HCT116 (cell line): ENCODE measurements at regions not wholly inside any gene's neighbourhood (a gene's known extent, or its start where the extent isn't known, plus 50 kb on each side); places are given as distances from the start of the nearest gene placed in this dataset.
A peak's percentile ranks its signal among the peaks of the same experiment; 100 is the strongest.

Experiments used
- ATAC-seq: fragments of 200-7000 bp; cut with Tn5 transposase; 2 replicates; pipeline ENCODE4 v1.9.1; 2020; ENCODE audit warnings: mild to moderate bottlenecking, moderate library complexity
- BruUV-seq: library from RNA; stranded (reverse); fragments of 400-500 nt; replicated peaks from 2 replicates; lab custom pipeline; 2021; lab: Mats Ljungman, UMichigan
- CTCF ChIA-PET: fragments of 300-600 bp; sonication (Branson Sonifier 250); formaldehyde crosslinking; loops from one replicate; lab custom pipeline; 2021; ENCODE audit warnings: antibody characterized with exemption; lab: Charles Lee
- POLR2A ChIA-PET: fragments of 300-600, 350-600 bp; sonication (Branson Sonifier 250); formaldehyde crosslinking; loops from one replicate; lab custom pipeline; 2021; ENCODE audit warnings: antibody characterized with exemption; lab: Charles Lee
- RAD21 ChIA-PET, 2 experiments: fragments of 300-600 bp; sonication (Branson Sonifier 250); formaldehyde crosslinking; loops; one replicate each; lab custom pipeline; 2023; ENCODE audit warnings: low total read pairs in 2 of 2; ENCODE audit not compliant: uncharacterized antibody in 2 of 2, unreplicated experiment in 2 of 2, low non-redundant PET in 1 of 2; lab: Charles Lee
- DNase-seq: peaks from one replicate; pipeline ENCODE4 v3.0.0-alpha.2; 2010; ENCODE audit warnings: low read depth, low spot score
- H2AFZ ChIP-seq: fragments of 200-600 bp; shearing (Covaris generic), sonication (generic); 2 replicates; pipeline ENCODE4 v1.6.1; 2017; ENCODE audit warnings: low read depth, mixed run types, mixed read lengths, antibody characterized with exemption, low read length; ENCODE audit not compliant: poor library complexity, severe bottlenecking
- H3K27ac ChIP-seq: 2 replicates; pipeline ENCODE4 v1.5.1; 2012; ENCODE audit warnings: low read depth, low read length
- H3K27me3 ChIP-seq: fragments of 200-600 bp; sonication (generic); 2 replicates; pipeline ENCODE4 v1.6.1; 2016; ENCODE audit warnings: mixed run types, low read length, mixed read lengths; ENCODE audit not compliant: insufficient read depth
- H3K36me3 ChIP-seq, 2 experiments: fragments of 200-500 bp in 1 of 2; fragments of 200-600 bp in 1 of 2; sonication (Bioruptor generic) in 1 of 2; sonication (generic) in 1 of 2; 2 replicates each; pipeline versions ENCODE4 v1.5.1 to v1.6.1; 2014 to 2016; ENCODE audit warnings: low read length in 2 of 2, inconsistent platforms in 1 of 2, mixed read lengths in 1 of 2, mixed run types in 1 of 2; ENCODE audit not compliant: insufficient read depth in 2 of 2, control insufficient read depth in 1 of 2
- H3K4me1 ChIP-seq, 2 experiments: fragments of 200-600 bp in 1 of 2; sonication (generic) in 1 of 2; 2 replicates each; pipeline versions ENCODE4 v1.5.1 to v1.6.1; 2012 to 2017; ENCODE audit warnings: low read length in 2 of 2, inconsistent platforms in 1 of 2, mild to moderate bottlenecking in 1 of 2, mixed read lengths in 1 of 2, mixed run types in 1 of 2, moderate library complexity in 1 of 2; ENCODE audit not compliant: insufficient read depth in 2 of 2, control insufficient read depth in 1 of 2
- H3K4me2 ChIP-seq: fragments of 200-600 bp; sonication (generic); 2 replicates; pipeline ENCODE4 v1.6.1; 2017; ENCODE audit warnings: mixed run types, low read length, mixed read lengths
- H3K4me3 ChIP-seq, 2 experiments: fragments of 200-600 bp in 1 of 2; sonication (generic) in 1 of 2; replicated peaks in 1 of 2; 2 replicates each; pipeline ENCODE4 v1.5.1; 2011 to 2016; ENCODE audit warnings: low read length in 2 of 2, control low read depth in 1 of 2, low read depth in 1 of 2, mild to moderate bottlenecking in 1 of 2, mixed read lengths in 1 of 2, mixed run types in 1 of 2
- H3K79me2 ChIP-seq: fragments of 200-600 bp; sonication (generic); 2 replicates; pipeline ENCODE4 v1.6.1; 2017; ENCODE audit warnings: mild to moderate bottlenecking, mixed run types, low read length, moderate library complexity, mixed read lengths; ENCODE audit not compliant: insufficient read depth
- H3K9ac ChIP-seq: fragments of 200-600 bp; sonication (generic); 2 replicates; pipeline ENCODE4 v1.6.1; 2016; ENCODE audit warnings: low read length, mixed read lengths
- H3K9me2 ChIP-seq: fragments of 200-600 bp; sonication (generic), shearing (Covaris generic); 2 replicates; pipeline ENCODE4 v1.6.1; 2017; ENCODE audit warnings: mixed run types, mild to moderate bottlenecking, moderate library complexity; ENCODE audit not compliant: insufficient read depth
- H3K9me3 ChIP-seq, 2 experiments: fragments of 200-500 bp in 1 of 2; fragments of 200-600 bp in 1 of 2; sonication (Bioruptor generic) in 1 of 2; sonication (generic) in 1 of 2; 2 replicates each; pipeline ENCODE4 v1.6.1; 2014 to 2017; ENCODE audit warnings: low read length in 2 of 2, mixed read lengths in 2 of 2, inconsistent platforms in 1 of 2, low read depth in 1 of 2, mild to moderate bottlenecking in 1 of 2, mixed run types in 1 of 2, moderate library complexity in 1 of 2; ENCODE audit not compliant: control insufficient read depth in 1 of 2, insufficient read depth in 1 of 2
- H4K20me1 ChIP-seq: fragments of 200-600 bp; sonication (generic), shearing (Covaris generic); 2 replicates; pipeline ENCODE4 v1.6.1; 2017; ENCODE audit warnings: mixed run types, mild to moderate bottlenecking, moderate library complexity; ENCODE audit not compliant: insufficient read depth
- CBX3 ChIP-seq: IDR thresholded peaks from 2 replicates; pipeline ENCODE4 v1.6.1; 2012; ENCODE audit warnings: low read depth
- RAD21 ChIP-seq: IDR thresholded peaks from 2 replicates; pipeline ENCODE4 v1.6.1; 2012; ENCODE audit warnings: low read depth, mild to moderate bottlenecking
- YY1 ChIP-seq: IDR thresholded peaks from 2 replicates; pipeline ENCODE4 v1.6.1; 2011; ENCODE audit warnings: low read length, low read depth, moderate library complexity, mild to moderate bottlenecking; ENCODE audit not compliant: insufficient replicate concordance; ENCODE audit errors: extremely low read depth
- ZFX ChIP-seq: fragments of 450-650 bp; IDR thresholded peaks from 2 replicates; pipeline ENCODE4 v1.6.1; 2017
- intact Hi-C: fragments of 100-400 bp; cut with micrococcal nuclease; formaldehyde crosslinking; loops from 2 replicates; pipeline ENCODE4 v1.10.0; 2022
- TF ChIP-seq, protein P1 (sequence below): IDR thresholded peaks from 2 replicates; pipeline ENCODE4 v1.6.1; 2012
- TF ChIP-seq, protein P2 (sequence below): IDR thresholded peaks from 2 replicates; pipeline ENCODE4 v1.6.1; 2011; ENCODE audit warnings: mild to moderate bottlenecking, low read length, moderate library complexity; ENCODE audit not compliant: insufficient replicate concordance; ENCODE audit errors: extremely low read depth
- TF ChIP-seq, protein P3 (sequence below), 3 experiments: fragments of 200-600 bp in 1 of 3; sonication (generic) in 1 of 3; IDR thresholded peaks in 2 of 3; conservative IDR thresholded peaks in 1 of 3; 2 replicates each; pipeline ENCODE4 v1.5.1; 2012 to 2017; ENCODE audit warnings: low read depth in 2 of 3, low read length in 2 of 3, antibody characterized with exemption in 1 of 3, borderline replicate concordance in 1 of 3, control low read depth in 1 of 3, mild to moderate bottlenecking in 1 of 3, mixed read lengths in 1 of 3, mixed run types in 1 of 3, moderate library complexity in 1 of 3; ENCODE audit not compliant: insufficient read depth in 1 of 3

DNA sequence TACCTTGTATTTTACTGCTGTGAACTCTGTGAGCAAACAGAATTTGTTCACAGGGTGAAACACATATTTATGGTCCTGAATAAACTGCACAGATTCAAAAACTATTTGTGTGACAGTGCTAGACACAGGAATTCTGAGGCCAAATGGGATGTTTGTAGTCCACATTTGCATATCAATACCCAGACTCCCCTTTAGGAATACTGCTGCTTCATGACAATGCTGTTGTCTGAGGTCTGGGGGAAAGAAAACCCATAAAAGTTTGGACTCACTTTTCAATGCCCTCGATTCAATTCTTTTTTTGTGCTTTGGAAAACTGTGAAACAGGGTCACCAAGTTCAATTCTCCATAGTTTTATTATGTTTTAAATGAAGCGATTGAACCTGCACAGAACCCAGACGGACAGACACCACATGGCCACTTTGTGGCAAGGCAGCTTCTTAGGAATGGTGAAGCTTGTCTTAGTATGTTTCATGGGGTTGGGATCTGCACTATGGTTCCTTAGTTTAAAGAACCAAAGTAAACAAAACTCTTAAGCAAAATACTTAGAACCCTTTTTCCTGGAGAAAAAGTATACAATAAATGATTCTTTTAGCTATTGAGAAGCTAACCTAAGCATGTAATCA, 92.3 kb upstream of the MAD2L1 start:
- BruUV-seq: no TSS peak
- no peaks in the 10 kb centered on the region for H3K27me3 ChIP-seq
- no peaks in the 10 kb centered on the region for H3K9me2 ChIP-seq
- no peaks in the 10 kb centered on the region for H4K20me1 ChIP-seq
- H3K27ac ChIP-seq: no peak overlapping the region
- H3K79me2 ChIP-seq: no peaks in the 10 kb centered on the region
- DNase-seq: no peak
- no peak overlapping the region for H3K4me2 ChIP-seq
- H3K9ac ChIP-seq: no peak overlapping the region
- no peak for TF ChIP-seq ZFX
- TF ChIP-seq, protein P1, sequence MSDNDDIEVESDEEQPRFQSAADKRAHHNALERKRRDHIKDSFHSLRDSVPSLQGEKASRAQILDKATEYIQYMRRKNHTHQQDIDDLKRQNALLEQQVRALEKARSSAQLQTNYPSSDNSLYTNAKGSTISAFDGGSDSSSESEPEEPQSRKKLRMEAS: no peak
- TF ChIP-seq, protein P2, sequence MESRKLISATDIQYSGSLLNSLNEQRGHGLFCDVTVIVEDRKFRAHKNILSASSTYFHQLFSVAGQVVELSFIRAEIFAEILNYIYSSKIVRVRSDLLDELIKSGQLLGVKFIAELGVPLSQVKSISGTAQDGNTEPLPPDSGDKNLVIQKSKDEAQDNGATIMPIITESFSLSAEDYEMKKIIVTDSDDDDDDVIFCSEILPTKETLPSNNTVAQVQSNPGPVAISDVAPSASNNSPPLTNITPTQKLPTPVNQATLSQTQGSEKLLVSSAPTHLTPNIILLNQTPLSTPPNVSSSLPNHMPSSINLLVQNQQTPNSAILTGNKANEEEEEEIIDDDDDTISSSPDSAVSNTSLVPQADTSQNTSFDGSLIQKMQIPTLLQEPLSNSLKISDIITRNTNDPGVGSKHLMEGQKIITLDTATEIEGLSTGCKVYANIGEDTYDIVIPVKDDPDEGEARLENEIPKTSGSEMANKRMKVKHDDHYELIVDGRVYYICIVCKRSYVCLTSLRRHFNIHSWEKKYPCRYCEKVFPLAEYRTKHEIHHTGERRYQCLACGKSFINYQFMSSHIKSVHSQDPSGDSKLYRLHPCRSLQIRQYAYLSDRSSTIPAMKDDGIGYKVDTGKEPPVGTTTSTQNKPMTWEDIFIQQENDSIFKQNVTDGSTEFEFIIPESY: no peak
- no peak for TF ChIP-seq YY1
- TF ChIP-seq, all 23 proteins: peak for 0
- no peak overlapping the region for H2AFZ ChIP-seq
- POLR2A ChIA-PET: no interaction called here
- intact Hi-C loops: loop anchor here (5.0 to 10.0 kb wide), 3 partner anchors 1093 to 1496 kb away; no protein-coding TSS in a partner anchor
- CTCF ChIA-PET: no interaction called here
- ATAC-seq: no peak
- RAD21 ChIA-PET: no interaction called here
- H3K36me3 ChIP-seq: no peaks in the 10 kb centered on the region
- H3K4me3 ChIP-seq: no peak overlapping the region
- no peaks in the 10 kb centered on the region for H3K4me1 ChIP-seq
- no peaks in the 10 kb centered on the region for H3K9me3 ChIP-seq

GRCh38 chr4:120158046-120158445, 91.4 kb upstream of the MAD2L1 start:
- no TSS peak for BruUV-seq
- intact Hi-C loops: loop anchor here (5.0 to 10.0 kb wide), 3 partner anchors 1094 to 1497 kb away; no protein-coding TSS in a partner anchor
- DNase-seq: no peak
- Histone ChIP-seq H3K9ac (no peak overlapping the region), H3K9me3 (no peaks in the 10 kb centered on the region), H3K4me1 (no peaks in the 10 kb centered on the region), H3K4me2 (no peak overlapping the region), H3K4me3 (no peak overlapping the region), H4K20me1 (no peaks in the 10 kb centered on the region), H3K27me3 (no peaks in the 10 kb centered on the region), H3K27ac (no peak overlapping the region), H3K79me2 (no peaks in the 10 kb centered on the region), H3K36me3 (no peaks in the 10 kb centered on the region), H3K9me2 (no peaks in the 10 kb centered on the region), H2AFZ (no peak overlapping the region)
- ChIA-PET RAD21 (no interaction called here), CTCF (no interaction called here), POLR2A (no interaction called here)
- ATAC-seq: no peak
- TF ChIP-seq CBX3 (no peak), RAD21 (peak; percentile 13; the same call in 1 of the 2 replicates)
- TF ChIP-seq, protein P3, sequence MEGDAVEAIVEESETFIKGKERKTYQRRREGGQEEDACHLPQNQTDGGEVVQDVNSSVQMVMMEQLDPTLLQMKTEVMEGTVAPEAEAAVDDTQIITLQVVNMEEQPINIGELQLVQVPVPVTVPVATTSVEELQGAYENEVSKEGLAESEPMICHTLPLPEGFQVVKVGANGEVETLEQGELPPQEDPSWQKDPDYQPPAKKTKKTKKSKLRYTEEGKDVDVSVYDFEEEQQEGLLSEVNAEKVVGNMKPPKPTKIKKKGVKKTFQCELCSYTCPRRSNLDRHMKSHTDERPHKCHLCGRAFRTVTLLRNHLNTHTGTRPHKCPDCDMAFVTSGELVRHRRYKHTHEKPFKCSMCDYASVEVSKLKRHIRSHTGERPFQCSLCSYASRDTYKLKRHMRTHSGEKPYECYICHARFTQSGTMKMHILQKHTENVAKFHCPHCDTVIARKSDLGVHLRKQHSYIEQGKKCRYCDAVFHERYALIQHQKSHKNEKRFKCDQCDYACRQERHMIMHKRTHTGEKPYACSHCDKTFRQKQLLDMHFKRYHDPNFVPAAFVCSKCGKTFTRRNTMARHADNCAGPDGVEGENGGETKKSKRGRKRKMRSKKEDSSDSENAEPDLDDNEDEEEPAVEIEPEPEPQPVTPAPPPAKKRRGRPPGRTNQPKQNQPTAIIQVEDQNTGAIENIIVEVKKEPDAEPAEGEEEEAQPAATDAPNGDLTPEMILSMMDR (IDR thresholded peaks at IDR 0.05 in 2 of 3, conservative IDR thresholded peaks at IDR 0.05 in 1 of 3; ENCODE audit: borderline replicate concordance in 1 of 3, insufficient read depth in 1 of 3, low read depth in 2 of 3, low read length in 2 of 3): no peak
